ENCODE measurements at regions not wholly inside any gene's neighbourhood (a gene's known extent, or its start where the extent isn't known, plus 50 kb on each side); places are given as distances from the start of the nearest gene placed in this dataset.

GRCh38 chr2:14925471-14925870 is 293.0 kb downstream of the LRATD1 start:
- ChIA-PET POLR2A (no interaction called here), CTCF (no interaction called here)
- H3K4me1 Mint-ChIP-seq (ENCODE audit: low read depth), result no peaks in the 10 kb centered on the region
- H3K27ac Mint-ChIP-seq, result no peak overlapping the region
- H3K9me3 Mint-ChIP-seq, result peaks cover 2% of the 10 kb centered on the region
- H3K27me3 Mint-ChIP-seq, result peaks cover 4% of the 10 kb centered on the region
- intact Hi-C loops (cut with micrococcal nuclease), result no loop called here
- no peak overlapping the region for H3K4me3 Mint-ChIP-seq
- no peak for ATAC-seq
- no peak for TF ChIP-seq CTCF (IDR thresholded peaks at IDR 0.05)
- DNase-seq, result no peak
- no peaks in the 10 kb centered on the region for H3K36me3 Mint-ChIP-seq (ENCODE audit: low read depth)

- H3K4me3 Mint-ChIP-seq, result no peak overlapping the region
- no peak overlapping the region for H3K27ac Mint-ChIP-seq
- ChIA-PET POLR2A (no interaction called here), CTCF (no interaction called here)
- H3K4me1 Mint-ChIP-seq (ENCODE audit: low read depth), result no peaks in the 10 kb centered on the region
- intact Hi-C loops (cut with micrococcal nuclease), result no loop called here
- H3K27me3 Mint-ChIP-seq, result peaks cover 5% of the 10 kb centered on the region
- no peaks in the 10 kb centered on the region for H3K36me3 Mint-ChIP-seq (ENCODE audit: low read depth)
- H3K9me3 Mint-ChIP-seq, result peaks cover 2% of the 10 kb centered on the region
- DNase-seq, result no peak
- TF ChIP-seq CTCF (IDR thresholded peaks at IDR 0.05), result no peak
- no peak for ATAC-seq
Measured at GRCh38 chr2:14927021-14927564, 294.6 kb downstream of the LRATD1 start.

- Mint-ChIP-seq H3K27ac (no peak overlapping the region), H3K4me1 (ENCODE audit: low read depth) (no peaks in the 10 kb centered on the region), H3K9me3 (peaks cover 2% of the 10 kb centered on the region), H3K36me3 (ENCODE audit: low read depth) (no peaks in the 10 kb centered on the region), H3K27me3 (peaks cover 5% of the 10 kb centered on the region), H3K4me3 (no peak overlapping the region)
- ATAC-seq, result no peak
- intact Hi-C loops (cut with micrococcal nuclease), result no loop called here
- DNase-seq, result no peak
- no peak for TF ChIP-seq CTCF (IDR thresholded peaks at IDR 0.05)
- POLR2A ChIA-PET, result no interaction called here
- CTCF ChIA-PET, result no interaction called here
Measured at GRCh38 chr2:14928056-14928455, 295.5 kb downstream of the LRATD1 start.

GRCh38 chr2:14930441-14930840 is 297.9 kb downstream of the LRATD1 start:
- no peaks in the 10 kb centered on the region for H3K36me3 Mint-ChIP-seq (ENCODE audit: low read depth)
- ChIA-PET CTCF (no interaction called here), POLR2A (interaction anchor here (0.6 kb wide), 1 partner anchor 1631 kb away, joined by 3 read pairs; no protein-coding TSS in a partner anchor)
- H3K9me3 Mint-ChIP-seq, result no peaks in the 10 kb centered on the region
- intact Hi-C loops (cut with micrococcal nuclease), result no loop called here
- no peak for ATAC-seq
- H3K27ac Mint-ChIP-seq, result no peak overlapping the region
- H3K27me3 Mint-ChIP-seq, result peaks cover 10% of the 10 kb centered on the region
- no peaks in the 10 kb centered on the region for H3K4me1 Mint-ChIP-seq (ENCODE audit: low read depth)
- no peak for DNase-seq
- no peak for TF ChIP-seq CTCF (IDR thresholded peaks at IDR 0.05)
- no peak overlapping the region for H3K4me3 Mint-ChIP-seq

GRCh38 chr2:14932285-14932684 is 299.8 kb downstream of the LRATD1 start:
- H3K27ac Mint-ChIP-seq, result no peak overlapping the region
- no peak overlapping the region for H3K4me3 Mint-ChIP-seq
- TF ChIP-seq CTCF (IDR thresholded peaks at IDR 0.05), result no peak
- H3K9me3 Mint-ChIP-seq, result peaks cover 1% of the 10 kb centered on the region
- no peaks in the 10 kb centered on the region for H3K36me3 Mint-ChIP-seq (ENCODE audit: low read depth)
- no peaks in the 10 kb centered on the region for H3K4me1 Mint-ChIP-seq (ENCODE audit: low read depth)
- ChIA-PET POLR2A (no interaction called here), CTCF (interaction anchor here (0.7 kb wide), 1 partner anchor 28 kb away, joined by 3 read pairs; no protein-coding TSS in a partner anchor)
- no peak for ATAC-seq
- DNase-seq, result no peak
- intact Hi-C loops (cut with micrococcal nuclease), result no loop called here
- peaks cover 10% of the 10 kb centered on the region for H3K27me3 Mint-ChIP-seq
